HG03103 (cell line): ENCODE measurements at regions not wholly inside any gene's neighbourhood (a gene's known extent, or its start where the extent isn't known, plus 50 kb on each side); places are given as distances from the start of the nearest gene placed in this dataset.

Experiments
- ATAC-seq: cut with Tn5 transposase; IDR thresholded peaks from one replicate; pipeline ENCODE4 v1.9.1; 2021; ENCODE audit warnings: low read depth; ENCODE audit not compliant: unreplicated experiment

DNA sequence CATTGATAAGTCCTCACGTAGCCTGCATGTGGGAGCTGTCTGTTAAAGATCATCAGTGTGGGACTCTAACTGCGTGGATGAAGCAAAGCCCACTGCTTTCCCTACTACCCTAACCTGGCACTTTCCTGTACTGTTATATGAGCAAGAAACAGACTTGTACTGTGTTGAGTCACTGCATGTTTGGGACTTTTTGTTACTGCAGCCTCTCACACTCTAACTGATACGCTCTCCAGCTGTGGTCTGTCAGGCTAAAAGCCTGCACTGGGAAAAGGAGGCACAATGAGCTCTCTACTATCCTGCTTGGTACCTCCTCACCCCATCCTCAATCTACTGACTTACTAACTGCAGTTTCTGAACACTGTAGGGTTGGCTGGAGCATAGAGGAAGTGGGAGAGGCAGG is 93.7 kb upstream of the PLET1 start:
- ATAC-seq = no peak

DNA sequence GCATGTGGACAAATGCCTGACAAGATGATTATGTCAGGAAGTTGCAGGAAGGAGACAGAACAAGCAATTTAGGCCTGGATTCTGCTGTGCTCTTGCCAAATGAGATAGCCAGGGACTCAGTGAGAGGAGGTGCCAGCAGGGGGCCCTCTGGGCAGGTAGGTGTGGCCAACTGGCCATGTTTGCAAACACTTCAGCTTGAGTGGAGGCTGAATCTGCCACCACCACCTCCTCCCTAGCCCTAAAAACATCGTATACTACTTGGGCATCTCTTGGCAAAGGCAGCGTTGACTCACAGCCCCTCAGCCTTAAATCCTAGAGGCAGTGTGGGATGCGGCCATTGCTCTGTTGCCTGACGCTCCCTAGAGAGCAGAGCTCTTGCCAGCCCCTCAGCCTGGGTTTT is 95.1 kb upstream of the PLET1 start:
- ATAC-seq = no peak

DNA sequence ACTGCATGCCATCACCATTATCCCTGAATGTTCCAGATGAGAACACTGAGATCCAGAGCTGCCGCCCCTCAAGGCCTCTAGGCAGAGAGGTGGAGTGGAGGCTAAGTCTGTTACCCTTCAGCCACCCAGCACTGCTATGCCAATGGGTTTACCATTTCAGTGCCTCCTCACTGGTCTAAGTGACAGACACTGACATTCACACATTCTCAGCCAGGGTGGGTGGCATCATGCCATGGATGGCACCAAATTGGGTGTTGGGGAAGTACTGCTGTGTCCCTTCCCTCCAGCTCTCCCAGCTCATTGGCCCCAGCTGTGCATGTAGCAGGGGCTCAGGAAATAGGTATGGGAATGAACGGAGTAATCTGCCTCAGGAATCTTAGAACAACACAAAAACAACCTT is 96.8 kb upstream of the PLET1 start:
- ATAC-seq = no peak

DNA sequence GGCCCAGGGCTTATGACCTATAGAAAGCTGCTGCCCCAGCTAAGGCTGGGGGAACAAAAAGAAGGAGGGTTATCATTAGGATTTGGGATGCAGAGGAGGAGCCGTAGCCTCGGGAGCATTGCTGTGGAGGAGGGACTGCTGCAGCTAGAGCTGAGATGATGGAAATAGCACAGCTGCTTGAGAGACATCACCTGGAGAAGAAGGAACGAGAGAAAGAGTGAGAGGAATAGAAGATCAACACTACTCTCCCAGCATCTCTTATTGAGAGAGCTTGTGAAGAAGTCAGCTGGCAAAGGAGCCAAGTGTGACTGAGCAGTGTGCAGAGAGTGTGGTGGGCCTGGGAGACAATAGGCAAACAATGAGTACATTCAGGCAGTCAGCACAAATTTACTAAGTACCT is 100.7 kb upstream of the PLET1 start:
- ATAC-seq = no peak

DNA sequence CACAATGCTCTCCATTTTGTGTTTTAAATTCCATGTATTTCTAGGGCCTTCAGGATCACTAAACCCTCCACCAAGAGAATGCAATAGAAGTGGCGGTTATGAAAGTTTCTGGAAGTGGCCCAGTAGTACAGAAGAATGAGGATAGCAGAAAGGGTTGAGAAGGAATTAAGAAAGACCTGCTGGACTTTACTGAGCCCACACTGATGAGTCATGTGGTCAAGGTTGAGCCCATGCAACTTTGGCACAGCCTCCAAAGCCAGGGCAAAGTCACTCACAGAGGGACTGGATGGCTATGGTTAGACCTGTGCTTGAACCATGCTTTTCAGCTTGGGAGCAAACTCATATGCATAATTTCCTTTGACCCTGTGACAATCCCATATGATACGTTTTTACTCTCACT is 102.9 kb upstream of the PLET1 start:
- ATAC-seq = no peak

DNA sequence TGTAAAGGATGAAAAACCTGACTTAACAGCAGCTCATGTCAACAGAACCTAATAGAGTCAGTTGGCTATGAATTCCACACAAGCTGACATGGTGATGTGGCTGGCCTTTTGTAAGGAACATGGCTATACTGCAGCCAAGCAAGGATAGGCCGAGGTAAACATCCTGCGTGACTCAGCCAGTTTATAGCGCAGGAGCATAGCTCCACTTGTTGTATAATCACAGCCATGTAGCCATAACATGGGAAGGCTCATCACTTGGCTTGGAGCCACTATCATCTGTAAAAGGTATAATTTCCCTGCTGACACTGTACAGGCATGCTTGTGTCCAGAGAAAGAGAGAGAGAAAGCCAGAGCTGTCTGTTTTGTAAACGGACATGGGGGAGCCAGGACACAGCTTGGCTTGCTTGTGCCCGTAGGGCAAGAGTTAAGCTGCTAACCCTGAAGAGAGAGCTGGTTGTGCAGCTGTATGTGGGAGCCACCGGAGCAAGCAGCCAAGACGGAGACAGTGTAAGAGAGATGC is 104.4 kb upstream of the PLET1 start:
- ATAC-seq = no peak

DNA sequence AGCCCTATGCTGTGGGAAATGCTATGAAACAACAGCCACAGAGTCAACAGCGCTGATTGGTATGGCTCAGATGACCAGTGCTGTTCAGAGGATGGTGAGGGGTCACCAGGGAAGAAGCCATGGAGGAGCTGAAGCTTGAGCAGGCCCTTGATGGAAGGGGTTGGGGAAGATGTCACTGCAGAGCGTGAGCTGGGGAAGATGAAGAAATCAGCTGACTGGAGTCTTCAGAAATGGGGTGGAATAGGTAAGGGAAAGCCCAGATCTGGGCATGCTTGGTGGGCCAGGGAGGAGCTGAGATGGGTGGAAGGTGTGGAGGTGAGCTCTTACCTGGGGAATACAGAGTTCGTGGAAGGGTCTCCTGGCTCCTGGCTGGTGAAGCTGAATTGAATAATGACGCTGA is 105.4 kb upstream of the PLET1 start:
- ATAC-seq = no peak

DNA sequence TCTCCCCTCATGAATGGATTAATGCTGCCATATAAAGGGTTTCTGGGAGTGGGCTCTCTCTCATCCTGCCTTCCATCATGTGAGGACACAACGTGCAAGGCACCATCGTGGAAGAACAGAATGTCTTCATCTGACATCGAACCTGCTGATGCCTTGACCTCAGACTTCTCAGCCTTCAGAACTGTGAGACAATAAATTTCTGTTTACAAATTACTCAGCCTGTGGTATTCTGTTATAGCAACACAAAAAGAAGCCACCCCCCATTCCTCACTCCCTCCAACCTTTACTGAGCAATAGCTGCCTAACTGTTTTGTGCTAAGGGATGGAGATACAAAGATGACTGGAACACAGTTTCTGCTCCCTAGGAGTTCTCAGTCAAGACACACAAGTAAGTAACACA is 106.1 kb upstream of the PLET1 start:
- ATAC-seq = no peak

DNA sequence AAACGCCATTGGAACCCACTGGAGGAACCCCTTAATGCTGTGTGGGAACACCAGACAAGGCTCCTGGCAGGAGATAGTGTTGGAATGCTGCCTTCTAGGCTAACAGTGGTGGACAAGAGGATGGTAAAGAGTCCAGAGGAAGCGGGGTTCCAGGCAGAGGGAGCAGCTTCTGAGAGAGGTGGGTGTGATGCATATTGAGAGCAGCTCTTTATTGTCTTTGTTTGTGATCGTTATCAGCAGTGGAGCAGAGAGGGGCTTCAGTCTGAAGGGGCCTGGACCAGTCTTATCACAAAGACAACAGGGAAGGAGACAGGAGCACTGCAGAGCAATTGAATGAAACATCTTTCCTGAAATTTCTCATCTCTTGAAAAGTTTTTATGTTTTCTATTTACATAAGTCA is 106.8 kb upstream of the PLET1 start:
- no peak for ATAC-seq

DNA sequence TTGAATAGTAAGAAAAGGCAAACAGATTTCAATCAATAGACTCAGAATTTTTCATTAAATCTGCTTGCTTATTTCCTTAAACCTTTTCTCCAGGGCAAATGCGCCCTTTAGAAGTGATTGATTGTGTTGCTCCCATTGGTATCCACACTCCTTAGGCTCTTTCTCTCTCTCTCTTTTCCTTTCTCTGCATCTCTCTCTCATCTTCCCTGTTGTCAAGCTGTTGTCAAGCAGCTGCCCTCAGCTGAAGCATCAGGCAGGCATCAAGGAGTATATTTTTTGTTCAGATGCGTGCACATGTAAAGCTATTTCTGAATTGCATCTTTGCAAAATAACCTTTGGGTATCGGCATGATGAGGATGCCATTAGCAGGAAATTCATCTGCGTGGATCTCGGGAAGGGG is 107.2 kb upstream of the PLET1 start:
- ATAC-seq = no peak

DNA sequence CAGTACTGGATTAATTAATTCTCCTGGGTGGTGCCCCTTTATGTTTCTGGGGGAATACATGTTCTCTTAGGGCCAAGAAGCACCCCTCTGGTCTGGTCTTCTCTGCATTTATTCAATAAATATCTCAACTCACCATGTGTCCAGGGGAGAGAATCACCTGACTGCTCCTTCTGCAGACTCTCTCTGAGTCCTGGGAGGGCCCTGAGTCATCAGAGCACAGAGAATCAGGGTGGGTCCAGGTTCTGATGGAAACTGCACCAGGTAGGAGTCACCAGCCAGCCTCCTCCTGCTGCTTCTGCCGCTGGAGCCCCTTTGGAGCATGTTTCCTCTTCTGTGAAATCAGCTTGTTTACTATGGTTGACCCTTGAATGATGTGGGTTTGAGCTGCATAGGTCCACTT is 107.7 kb upstream of the PLET1 start:
- ATAC-seq = no peak

DNA sequence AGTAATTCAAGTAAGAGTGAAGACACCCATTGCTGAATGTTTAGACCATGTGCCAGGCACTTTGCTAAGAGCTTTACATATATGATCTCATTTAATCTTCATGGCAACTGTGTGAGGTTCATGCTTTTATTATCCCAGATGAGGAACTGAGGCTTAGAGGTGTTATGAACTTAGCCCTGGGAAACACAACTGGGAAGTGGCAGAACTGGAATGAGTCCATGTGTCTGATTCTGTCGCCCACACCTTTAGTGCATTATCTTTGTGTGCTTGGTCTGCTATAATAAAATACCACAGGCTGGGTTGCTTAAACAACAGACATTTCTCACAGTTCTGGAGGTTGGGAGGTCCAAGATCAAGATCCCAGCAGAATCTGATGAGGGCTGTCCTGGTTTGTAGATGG is 108.7 kb upstream of the PLET1 start:
- no peak for ATAC-seq

DNA sequence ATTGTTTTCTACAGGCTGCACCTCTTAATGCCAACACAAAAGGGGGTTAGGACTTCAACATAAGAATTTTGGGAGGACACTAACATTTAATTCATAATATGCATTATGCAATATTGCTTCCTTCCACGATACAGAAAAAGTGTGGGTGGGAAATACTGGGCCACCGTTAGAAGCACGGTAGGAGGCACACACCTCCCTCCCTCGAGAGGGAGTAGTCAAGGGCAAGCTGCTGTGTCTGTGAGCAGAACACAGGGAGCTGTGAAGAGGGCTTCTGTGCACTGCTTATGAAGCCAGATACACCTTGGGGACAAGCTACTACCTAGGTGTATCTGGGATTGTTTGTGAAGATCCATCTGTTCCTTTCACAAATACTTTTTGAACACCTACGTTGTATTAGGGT is 109.3 kb upstream of the PLET1 start:
- no peak for ATAC-seq

DNA sequence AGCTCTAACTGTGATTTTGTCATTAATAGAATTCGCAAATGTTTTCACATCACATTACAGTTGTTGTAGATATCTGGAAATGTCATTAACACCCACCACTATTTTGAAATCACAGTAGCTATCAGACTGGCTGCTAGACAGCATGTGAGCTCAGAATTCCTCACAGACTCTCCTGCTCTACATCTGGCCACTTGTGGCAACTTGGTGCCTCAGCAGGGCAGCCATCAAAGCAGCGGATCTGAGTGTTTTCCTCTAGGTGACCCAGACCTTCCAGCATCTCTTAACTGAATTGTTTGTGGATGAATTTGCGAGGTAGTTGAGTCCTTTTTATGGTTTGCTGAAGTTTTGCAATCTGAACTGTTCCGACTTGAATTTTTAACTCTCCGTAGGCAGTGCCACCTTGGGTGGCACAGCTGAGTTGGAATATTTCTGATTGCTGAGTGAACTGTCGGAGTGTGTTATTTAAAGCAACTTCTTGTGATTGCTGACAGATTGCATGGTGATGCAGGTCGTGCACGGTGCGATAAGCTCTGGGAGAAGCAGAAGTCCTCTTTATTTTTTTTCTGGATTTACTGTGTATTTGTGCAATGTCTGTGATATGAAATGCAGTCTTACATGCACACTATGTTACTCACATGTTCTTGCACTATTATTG is 114.0 kb upstream of the PLET1 start:
- ATAC-seq = no peak

DNA sequence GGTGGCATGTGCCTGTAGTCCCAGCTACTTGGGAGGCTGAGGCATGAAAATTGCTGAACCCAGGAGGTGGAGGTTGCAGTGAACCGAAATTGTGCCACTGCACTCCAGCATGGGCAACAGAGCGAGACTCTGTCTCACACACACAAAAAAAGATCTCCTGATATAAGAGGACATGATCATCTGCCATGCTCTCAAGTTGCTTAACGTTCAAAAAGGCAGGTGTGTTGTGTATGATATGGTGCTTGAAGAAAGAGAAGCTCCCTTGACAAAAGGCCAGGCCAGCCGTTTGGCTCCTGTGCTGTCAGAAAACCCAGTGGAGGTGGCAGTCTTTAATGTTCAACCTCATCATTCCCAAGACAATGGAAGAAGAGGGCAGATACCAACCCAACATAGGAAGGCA is 117.3 kb upstream of the PLET1 start:
- no peak for ATAC-seq

DNA sequence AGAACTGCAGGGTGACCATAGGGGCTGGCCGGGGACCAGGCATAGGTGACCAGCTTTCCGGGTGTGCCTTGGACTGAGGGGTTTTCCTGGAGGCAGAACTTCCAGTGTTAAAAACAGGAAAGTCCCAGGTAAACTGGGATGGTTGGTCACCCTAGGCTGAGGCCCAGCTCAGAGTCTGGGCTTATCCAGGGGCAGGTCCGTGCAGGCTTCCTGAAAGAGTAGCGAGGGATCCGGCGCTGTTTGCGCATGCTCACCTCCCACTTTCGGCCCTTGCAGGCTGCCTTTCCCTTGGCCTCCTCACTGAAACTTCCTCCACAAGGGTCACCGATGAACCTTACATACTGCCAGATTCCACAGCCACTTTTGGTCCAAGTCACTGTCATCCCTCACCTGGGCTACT is 119.8 kb upstream of the PLET1 start:
- no peak for ATAC-seq

DNA sequence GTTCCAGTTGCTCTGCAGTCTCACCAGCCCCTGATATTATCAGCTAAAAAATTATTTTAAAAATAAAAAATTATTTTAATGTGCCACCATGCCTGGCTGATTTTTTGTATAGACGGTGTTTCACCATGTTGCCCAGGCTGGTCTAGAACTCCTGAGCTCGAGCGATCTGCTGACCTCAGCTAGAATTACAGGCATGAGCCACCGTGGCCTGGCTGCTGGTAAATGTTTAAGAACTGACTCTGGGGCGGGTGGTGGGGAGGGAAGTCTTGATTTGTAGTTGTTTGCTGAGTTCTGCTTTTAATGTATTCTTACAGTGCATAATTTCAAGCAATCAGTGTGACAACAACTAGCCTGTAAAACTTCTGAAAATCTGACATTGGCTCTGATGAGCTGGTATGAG is 120.9 kb upstream of the PLET1 start:
- no peak for ATAC-seq

DNA sequence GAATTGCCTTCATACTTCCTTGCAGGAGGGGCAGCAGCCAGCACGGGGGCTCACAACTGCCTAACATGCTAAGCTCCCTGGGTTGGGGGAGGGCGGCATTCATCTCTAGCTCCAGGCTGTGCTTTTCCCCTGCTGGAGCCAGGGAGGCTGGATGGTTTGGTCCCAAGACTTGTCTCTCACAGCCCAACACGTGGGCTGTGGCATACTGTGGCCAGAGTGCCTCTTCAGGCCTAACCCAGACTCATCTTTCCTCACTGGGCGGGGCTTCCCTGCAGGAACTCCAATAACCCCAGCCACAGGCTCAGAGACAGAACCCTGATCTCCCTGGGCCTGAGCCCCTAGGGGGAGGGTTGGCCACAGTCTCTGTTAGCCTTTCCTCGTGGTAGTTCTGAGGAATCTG is 121.9 kb upstream of the PLET1 start:
- ATAC-seq = no peak

DNA sequence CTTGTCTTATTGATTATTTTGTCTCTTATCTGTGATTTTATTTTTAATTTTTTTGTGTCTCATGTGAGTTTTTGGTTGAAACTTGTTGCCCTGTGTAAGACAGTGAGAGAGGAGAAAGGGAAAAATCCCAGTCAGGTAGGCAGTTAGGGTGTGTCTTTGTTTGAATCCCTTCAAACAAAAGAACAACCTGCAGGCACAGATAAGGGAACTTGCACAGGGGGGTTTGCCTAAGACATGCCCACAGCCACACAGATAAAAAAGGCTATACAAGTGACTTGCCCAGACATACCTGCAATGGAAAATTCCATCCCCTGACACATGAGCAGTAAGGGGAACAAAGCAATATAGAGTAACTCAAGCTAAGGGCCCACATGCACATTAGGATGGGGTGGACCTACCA is 127.8 kb upstream of the PLET1 start:
- ATAC-seq = no peak

DNA sequence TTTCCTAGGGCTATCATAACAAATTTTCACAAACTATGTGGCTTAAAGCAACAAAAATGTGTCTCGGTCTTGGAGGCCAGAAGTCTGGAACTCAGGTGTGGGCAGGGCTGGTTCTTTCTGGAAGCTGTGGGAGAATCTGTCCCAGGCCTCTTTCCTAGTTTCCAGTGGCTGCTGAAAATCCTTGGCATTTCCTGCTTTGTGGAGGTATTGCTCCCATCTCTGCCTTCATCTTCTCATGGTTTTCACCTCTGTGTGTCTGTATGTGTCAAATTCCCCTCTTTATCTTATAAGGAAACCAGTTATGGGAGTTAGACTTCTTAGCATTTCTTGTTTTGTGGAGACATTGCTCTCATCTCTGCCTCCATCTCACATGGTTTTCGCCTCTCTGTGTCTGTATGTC is 130.4 kb upstream of the PLET1 start:
- ATAC-seq = no peak

DNA sequence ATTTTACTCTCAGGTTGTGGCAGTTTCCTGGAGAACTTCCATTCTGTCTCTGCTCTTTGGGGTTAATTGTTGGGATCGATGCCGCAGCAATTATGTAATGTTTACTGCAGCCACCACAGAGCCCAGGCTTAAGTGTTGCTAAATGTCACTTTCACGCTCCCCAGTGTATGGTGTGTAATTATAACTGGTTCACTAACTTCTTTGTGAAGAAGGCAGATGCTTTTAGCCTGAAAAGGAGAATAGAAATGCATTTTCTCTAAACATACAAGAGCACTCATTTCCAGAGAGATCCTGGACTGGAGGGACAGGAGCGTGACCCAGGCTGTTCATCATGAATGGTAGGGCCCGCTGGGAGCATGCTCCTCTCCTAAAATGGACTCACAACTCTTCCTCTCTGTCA is 132.2 kb upstream of the PLET1 start:
- no peak for ATAC-seq

DNA sequence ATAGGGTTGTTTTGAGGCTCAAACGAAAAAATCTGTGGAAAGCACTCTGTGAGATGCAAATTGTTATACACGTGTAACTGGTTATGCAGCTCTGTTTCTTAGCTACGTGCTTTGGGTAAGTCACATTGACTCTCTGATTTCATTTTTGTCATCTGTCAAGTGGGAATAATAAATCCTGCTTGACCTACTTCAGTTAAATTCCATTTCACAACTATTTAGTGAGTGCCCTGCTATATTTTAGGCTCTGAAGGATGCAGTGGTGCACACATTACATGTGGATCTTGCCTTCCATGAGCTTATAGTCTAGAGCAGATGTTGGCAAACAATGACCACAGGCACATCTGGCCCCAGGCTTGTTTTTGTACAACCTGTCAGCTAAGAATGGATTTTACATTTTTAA is 133.6 kb upstream of the PLET1 start:
- no peak for ATAC-seq

DNA sequence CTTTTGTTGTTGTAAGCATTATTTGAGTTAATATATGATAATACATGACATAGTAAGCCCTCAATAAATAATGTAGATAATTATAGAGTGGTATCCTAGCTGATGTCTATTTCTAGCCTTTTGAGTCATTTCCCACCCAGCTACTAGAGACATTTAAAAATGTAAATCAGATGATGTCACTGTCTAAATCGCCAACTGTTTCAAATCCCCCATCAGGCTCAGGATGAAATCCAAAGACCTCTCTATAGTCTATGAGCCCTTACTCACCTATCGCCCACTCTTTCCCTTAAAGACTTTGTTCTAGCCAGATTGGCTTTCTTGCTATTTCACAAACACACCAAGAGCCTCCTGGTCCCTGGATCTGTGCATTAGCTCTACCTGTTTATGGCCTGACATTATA is 135.4 kb upstream of the PLET1 start:
- ATAC-seq = no peak
